ENCODE measurements at regions not wholly inside any gene's neighbourhood (a gene's known extent, or its start where the extent isn't known, plus 50 kb on each side); places are given as distances from the start of the nearest gene placed in this dataset.
"Not testable (repeated sequence)": the region's sequence is repeated elsewhere in the genome, so short reads cannot be mapped to it uniquely, and the experiment has no call there.

DNA sequence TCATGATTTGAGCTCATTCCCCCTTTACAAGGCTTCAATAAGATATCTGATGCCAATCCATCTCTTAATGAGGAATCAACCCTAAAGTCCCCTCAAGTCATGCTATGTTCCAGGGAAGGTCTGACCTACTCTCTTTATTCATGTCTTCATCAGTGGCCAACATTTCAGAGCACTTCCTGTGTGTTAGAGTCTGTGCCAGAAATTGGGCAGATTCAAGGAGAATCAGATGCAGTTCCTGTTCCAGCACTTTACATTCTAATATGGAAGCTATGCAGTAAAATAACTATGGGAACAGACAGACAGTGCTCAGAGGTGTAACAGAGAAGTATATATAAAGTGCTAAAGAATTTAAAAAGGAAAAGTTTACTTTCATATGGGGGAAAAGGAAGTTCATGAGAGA lies 193.4 kb upstream of the NR4A3 start:
- no peak for DNase-seq (ENCODE audit: low read depth in 2 of 2)

- DNase-seq (ENCODE audit: low read depth in 2 of 2): no peak
Measured at GRCh38 chr9:99628849-99629620, 192.7 kb upstream of the NR4A3 start.

DNA sequence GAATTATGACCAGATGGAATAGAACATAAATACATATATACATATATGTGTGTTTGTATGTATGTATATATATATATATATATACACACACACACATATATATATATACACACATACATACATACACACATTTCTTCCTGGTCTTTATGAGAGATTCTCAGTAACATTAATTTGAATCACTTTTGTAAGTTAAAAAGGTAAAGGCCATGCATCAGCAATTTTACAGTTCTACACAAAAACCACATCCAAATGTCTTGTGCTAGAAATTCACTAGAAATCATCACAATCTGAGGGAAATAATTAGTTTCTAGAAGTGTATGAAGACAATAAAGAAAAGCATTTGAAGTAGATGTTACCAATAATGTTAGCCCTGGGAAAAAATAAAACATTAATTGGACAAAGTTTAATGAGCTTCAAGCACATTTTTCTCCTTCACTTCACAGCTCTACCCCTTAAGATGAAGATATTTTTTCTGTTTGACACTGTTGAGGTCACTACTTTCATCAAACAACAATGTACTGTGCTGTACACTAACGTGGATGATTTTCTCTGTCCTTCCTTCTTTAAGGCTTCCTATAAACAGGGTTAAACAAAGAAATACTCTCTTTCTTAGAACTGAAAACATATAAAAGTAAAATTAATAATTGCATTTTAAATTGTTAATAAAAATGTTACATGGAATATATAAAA lies 189.2 kb upstream of the NR4A3 start:
- DNase-seq (ENCODE audit: low read depth in 2 of 2): no peak

DNA sequence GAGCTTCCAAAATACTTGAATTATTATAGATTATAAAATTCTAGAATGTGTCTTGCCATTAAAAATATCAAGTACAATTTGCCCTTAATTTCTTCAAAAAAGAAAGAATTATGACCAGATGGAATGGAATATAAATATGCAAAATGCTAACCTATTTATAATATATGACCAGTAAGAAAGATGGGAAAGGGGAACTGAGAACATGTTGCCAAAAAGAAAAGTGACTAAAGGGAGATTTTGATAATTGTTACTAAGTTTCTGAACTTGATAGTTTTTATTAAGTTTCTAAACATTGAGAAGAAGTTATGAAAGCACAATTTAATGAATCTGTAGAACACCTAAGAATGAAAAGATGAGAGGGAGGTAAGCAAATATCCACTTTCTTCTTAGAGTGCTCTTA lies 188.4 kb upstream of the NR4A3 start:
- DNase-seq (ENCODE audit: low read depth in 2 of 2): no peak

DNA sequence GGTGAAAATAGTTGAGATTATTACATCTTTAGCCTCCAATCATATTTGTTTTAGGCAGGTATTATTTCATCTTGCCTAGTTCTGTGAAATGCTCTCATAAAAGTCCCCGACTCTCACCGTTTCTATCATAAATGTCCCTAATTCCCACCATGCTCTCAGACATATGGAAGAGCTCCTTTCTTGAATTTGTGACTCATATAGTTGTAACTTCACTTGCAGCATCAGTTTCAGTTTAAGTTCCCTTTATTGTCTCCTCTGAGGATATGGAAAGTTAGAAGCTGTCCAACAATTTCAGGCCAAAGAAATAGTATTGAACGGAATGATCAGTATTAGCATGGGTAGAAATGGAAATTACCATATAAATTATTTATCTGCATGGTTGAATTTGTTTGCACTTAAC lies 187.5 kb upstream of the NR4A3 start:
- DNase-seq (ENCODE audit: low read depth in 2 of 2): no peak

DNA sequence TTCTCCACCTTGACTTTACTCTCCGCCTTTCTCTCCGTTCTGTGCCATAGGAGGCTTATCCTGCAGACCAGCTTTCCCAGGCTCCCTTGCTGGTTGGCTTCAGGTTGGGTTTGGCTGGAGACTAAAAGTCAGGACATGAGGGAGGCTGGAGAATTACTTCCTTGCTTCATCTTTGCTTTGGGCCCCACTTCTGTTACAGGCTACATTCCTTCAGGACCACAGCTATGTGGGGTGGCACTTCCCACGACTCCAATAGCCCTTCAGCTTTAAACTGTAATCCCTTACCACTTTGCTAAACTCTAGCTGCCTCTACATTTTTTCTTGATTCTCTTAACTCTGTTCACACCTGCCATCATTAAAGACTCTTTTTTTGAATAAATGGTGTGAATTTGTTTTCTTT lies 186.7 kb upstream of the NR4A3 start:
- DNase-seq (ENCODE audit: low read depth in 2 of 2): no peak

DNA sequence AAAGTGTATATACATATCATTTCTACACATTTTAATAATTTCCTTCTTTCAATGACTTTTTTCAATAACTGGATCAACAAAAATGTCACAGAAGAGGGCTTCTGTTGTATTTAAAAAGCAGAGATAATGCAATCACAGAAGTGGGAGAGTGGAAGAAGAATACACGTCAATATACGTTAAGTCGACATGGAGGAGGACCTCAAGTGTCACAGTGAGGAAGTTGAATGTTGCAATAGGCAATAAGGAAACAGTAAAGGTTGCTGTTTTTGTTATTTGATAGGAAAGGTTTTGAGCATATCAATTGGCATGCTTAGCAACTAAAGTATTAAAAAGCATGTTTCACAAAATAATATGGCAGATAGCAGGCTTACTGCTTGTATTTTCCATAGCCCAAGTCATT lies 184.0 kb upstream of the NR4A3 start:
- DNase-seq (ENCODE audit: low read depth in 2 of 2): no peak

DNA sequence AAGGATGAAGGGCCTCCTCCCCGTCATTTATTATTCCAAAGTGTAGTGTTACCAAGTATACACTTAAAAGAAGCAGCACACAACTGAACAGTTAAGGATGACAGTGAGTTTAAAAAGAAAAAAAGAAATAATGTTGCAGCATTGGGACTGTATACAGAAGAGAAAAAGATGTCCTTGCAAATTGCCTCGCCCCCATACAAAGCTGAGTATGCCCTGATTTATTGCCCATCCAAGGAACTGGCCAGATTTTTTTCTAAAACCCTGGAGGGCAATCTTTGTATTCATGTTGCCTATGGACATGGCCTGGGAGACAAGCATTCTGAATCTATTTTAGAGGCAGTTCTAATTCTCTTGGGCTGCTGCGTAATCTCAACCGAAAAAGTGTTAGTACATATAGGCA lies 182.7 kb upstream of the NR4A3 start:
- no peak for DNase-seq (ENCODE audit: low read depth in 2 of 2)

- no peak for DNase-seq (ENCODE audit: low read depth in 2 of 2)
Measured at GRCh38 chr9:99647604-99648003, 174.1 kb upstream of the NR4A3 start.

DNA sequence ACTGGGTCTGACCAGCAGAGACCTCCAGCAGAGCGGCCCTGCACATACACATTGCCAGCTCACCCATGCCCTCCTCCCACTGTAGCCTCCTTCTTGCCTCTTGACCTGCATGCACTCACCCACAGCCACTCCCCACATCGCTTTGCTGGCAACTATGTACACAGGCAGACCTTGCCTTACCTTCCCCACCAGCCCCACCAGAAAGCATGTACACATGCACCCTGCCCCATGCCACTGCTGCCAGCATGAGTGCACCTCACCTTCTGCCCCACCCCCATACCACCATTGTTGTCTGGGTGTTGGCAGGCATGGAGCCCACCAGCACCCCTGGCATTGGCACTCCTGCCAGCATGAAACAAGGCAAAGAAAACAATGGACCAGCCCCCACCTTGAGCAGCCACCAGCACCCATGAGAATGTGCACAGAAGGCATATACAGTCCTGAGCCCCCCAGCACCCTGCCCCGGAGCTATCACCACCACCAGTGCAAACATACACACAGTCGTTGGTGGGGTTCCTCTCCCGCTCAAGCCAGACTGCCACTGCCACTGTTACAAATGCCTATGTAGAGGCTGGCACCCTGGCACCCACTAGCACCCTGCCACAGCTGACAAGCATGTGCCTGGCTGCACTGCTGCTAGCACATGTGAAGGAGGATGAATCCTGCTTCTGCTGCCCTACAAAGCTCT lies 171.4 kb upstream of the NR4A3 start:
- DNase-seq (ENCODE audit: low read depth in 2 of 2): no peak

- no peak for DNase-seq (ENCODE audit: low read depth in 2 of 2)
Measured at GRCh38 chr9:99660191-99660636, 161.5 kb upstream of the NR4A3 start.

- DNase-seq (ENCODE audit: low read depth in 2 of 2): no peak
Measured at GRCh38 chr9:99663297-99663696, 158.4 kb upstream of the NR4A3 start.

GRCh38 chr9:99663856-99664255 lies 157.8 kb upstream of the NR4A3 start:
- no peak for DNase-seq (ENCODE audit: low read depth in 2 of 2)

- no peak for DNase-seq (ENCODE audit: low read depth in 2 of 2)
Measured at GRCh38 chr9:99666571-99666970, 155.1 kb upstream of the NR4A3 start.

DNA sequence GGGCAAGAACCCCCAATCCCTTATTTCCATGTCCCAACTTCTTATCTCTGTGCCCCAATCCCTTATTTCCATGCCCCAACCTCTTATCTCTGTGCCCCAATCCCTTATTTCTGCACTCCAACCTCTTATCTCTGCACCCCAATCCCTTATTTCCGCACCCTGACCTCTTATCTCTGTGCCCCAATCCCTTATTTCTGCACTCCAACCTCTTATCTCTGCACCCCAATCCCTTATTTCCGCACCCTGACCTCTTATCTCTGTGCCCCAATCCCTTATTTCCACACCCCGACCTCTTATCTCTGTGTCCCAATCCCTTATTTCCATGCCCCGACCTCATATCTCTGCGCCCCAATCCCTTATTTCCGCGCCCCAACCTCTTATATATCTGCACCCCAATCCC lies 150.8 kb upstream of the NR4A3 start:
- not testable (repeated sequence) for DNase-seq (ENCODE audit: low read depth in 2 of 2)

- DNase-seq (ENCODE audit: low read depth in 2 of 2): no peak
Measured at GRCh38 chr9:99677281-99677680, 144.4 kb upstream of the NR4A3 start.

- DNase-seq (ENCODE audit: low read depth in 2 of 2): no peak
Measured at GRCh38 chr9:99678566-99678965, 143.1 kb upstream of the NR4A3 start.

- no peak for DNase-seq (ENCODE audit: low read depth in 2 of 2)
Measured at GRCh38 chr9:99680191-99680590, 141.5 kb upstream of the NR4A3 start.

DNA sequence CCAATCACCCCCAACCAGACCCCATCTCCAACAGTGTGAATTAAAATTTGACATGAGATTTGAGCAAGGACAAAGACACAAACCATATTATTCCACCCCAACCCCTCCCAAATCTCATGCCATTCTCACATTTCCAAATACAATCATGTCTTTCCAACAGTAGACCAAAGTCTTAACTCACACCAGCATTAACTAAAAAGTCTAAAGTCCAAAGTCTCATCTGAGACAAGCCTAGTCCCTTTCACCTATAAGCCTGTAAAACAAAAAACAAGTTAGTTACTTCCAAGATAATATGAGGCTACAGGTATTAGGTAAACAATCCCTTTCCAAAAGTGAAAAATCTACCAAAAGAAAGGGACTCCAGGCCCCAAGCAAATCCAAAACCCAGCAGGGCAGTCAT lies 140.6 kb upstream of the NR4A3 start:
- no peak for DNase-seq (ENCODE audit: low read depth in 2 of 2)

DNA sequence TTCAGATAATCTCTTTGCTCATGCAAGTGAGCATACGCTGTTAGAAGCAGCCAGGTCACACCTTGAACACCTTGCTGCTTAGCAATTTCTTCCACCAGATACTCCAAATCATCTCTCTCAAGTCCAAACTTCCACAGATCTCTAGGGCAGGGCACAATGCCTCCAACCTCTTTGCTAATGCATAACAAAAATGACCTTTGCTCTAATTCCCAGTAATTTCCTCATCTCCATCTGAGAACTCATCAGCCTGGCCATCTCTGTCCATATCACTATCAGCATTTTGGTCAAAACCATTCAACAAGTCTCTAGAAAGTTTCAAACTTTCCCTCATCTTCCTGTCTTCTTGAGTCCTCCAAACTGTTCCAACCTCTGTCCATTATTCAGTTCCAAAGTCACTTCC lies 139.3 kb upstream of the NR4A3 start:
- DNase-seq (ENCODE audit: low read depth in 2 of 2): no peak

DNA sequence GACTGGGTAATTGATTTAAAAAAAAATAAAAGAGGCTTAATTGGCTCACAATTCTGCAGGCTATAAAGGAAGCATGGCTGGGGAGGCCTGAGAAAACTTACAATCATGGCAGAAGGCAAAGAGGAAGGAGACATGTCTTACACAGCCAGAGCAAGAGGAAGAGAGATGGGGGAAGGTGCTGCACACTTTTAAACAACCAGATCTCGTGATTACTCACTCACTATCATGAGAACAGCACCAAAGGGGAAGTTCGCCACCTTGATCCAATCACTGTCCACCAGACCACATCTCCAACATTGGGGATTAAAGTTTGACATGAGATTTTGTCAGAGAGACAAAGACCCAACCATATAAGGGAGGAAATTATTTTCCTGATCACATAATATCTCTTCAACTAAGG lies 138.8 kb upstream of the NR4A3 start:
- no peak for DNase-seq (ENCODE audit: low read depth in 2 of 2)

DNA sequence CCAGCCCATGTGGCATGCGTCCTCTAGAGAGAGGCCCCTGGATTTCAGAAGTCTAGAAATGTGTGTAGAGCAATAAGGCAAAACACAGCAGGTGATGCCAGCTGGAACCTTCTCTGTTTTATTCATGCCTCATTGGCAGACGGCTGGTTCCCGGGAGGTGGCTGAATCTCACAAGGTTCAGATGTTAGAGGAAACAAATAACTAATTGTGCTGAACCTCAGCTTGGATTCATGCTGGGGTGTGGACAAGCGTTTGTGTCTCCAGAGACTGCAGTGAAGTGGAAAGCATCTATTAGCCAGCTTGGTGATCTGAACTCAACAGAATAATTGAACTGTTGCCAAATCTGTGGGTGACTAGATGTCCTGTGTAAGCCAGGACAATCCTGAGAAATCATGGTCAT lies 131.1 kb upstream of the NR4A3 start:
- no peak for DNase-seq (ENCODE audit: low read depth in 2 of 2)

- no peak for DNase-seq (ENCODE audit: low read depth in 2 of 2)
Measured at GRCh38 chr9:99693888-99694287, 127.8 kb upstream of the NR4A3 start.

Measured in activated CD8-positive, alpha-beta memory T cell treated with anti-CD3 and anti-CD28 coated beads for 4 hours (primary cell).